AG04449 (cell line): ENCODE measurements at regions not wholly inside any gene's neighbourhood (a gene's known extent, or its start where the extent isn't known, plus 50 kb on each side); places are given as distances from the start of the nearest gene placed in this dataset.

ENCODE experiments used
- CTCF ChIA-PET: fragments of 350-600 bp; formaldehyde crosslinking; extraction: SDS; loops from one replicate; lab custom pipeline; 2021; ENCODE audit warnings: antibody characterized with exemption; lab: Yijun Ruan, JAX
- POLR2A ChIA-PET: fragments of 400-600, 350-600 bp; formaldehyde crosslinking; extraction: SDS; loops from one replicate; lab custom pipeline; 2020; ENCODE audit warnings: antibody characterized with exemption, inconsistent platforms; lab: Yijun Ruan, JAX
- DNase-seq: peaks from one replicate; pipeline ENCODE4 v3.0.0-alpha.2; 2010; ENCODE audit warnings: low read depth, low spot score
- H3K4me3 ChIP-seq: 2 replicates; pipeline ENCODE4 v1.5.1; 2011; ENCODE audit warnings: low read depth, mild to moderate bottlenecking, control low read depth, low read length
- CTCF ChIP-seq: IDR thresholded peaks from one replicate; pipeline ENCODE4 v1.5.1; 2011; ENCODE audit warnings: mild to moderate bottlenecking, moderate library complexity, low read length, control low read depth, inconsistent platforms; ENCODE audit not compliant: insufficient read depth; ENCODE audit errors: missing control alignments

- no peak for TF ChIP-seq CTCF
- H3K4me3 ChIP-seq: no peak overlapping the region
- CTCF ChIA-PET: no interaction called here
- no peak for DNase-seq
- POLR2A ChIA-PET: no interaction called here
Measured at GRCh38 chr6:165191461-165191860, 117.9 kb downstream of the C6orf118 start.

GRCh38 chr6:165186441-165187205 is 122.8 kb downstream of the C6orf118 start:
- ChIA-PET POLR2A (no interaction called here), CTCF (no interaction called here)
- TF ChIP-seq CTCF: no peak
- no peak overlapping the region for H3K4me3 ChIP-seq
- DNase-seq: no peak

- no peak for TF ChIP-seq CTCF
- CTCF ChIA-PET: no interaction called here
- POLR2A ChIA-PET: no interaction called here
- H3K4me3 ChIP-seq: no peak overlapping the region
- DNase-seq: no peak
Measured at GRCh38 chr6:165186041-165186440, 123.4 kb downstream of the C6orf118 start.

GRCh38 chr6:165184192-165184979 is 125.0 kb downstream of the C6orf118 start:
- no peak for TF ChIP-seq CTCF
- ChIA-PET POLR2A (no interaction called here), CTCF (no interaction called here)
- DNase-seq: no peak
- no peak overlapping the region for H3K4me3 ChIP-seq

- TF ChIP-seq CTCF: no peak
- no peak for DNase-seq
- ChIA-PET CTCF (no interaction called here), POLR2A (no interaction called here)
- H3K4me3 ChIP-seq: no peak overlapping the region
Measured at GRCh38 chr6:165183496-165184140, 125.8 kb downstream of the C6orf118 start.

- DNase-seq: no peak
- CTCF ChIA-PET: no interaction called here
- no peak for TF ChIP-seq CTCF
- POLR2A ChIA-PET: no interaction called here
- H3K4me3 ChIP-seq: no peak overlapping the region
Measured at GRCh38 chr6:165183071-165183470, 126.3 kb downstream of the C6orf118 start.
